Gastroesophageal sphincter (tissue), 4 donors: ENCODE measurements at regions not wholly inside any gene's neighbourhood (a gene's known extent, or its start where the extent isn't known, plus 50 kb on each side); places are given as distances from the start of the nearest gene placed in this dataset.

Source experiments
- ATAC-seq: fragments of 150-250 bp; one replicate; pipeline ENCODE4 v1.9.1; 2016; ENCODE audit warnings: mild to moderate bottlenecking, moderate library complexity
- H3K27ac ChIP-seq, 4 donors: fragments of 200-600 bp; sonication (generic) in 3 of 4; 1 replicate in 3 of 4; 2 replicates in 1 of 4; pipeline ENCODE4 v1.5.1; 2016 to 2019
- H3K27me3 ChIP-seq: fragments of 200-600 bp; sonication (generic); one replicate; pipeline ENCODE4 v1.5.1; 2019
- H3K36me3 ChIP-seq, 2 donors: fragments of 200-600 bp; sonication (generic); one replicate each; pipeline ENCODE4 v1.5.1; 2019; ENCODE audit warnings: control low read depth in 1 of 2
- H3K4me1 ChIP-seq, 3 donors: fragments of 200-600 bp; sonication (generic); 1 replicate in 2 of 3; 2 replicates in 1 of 3; pipeline ENCODE4 v1.5.1; 2016 to 2019; ENCODE audit warnings: control low read depth in 2 of 3
- H3K4me3 ChIP-seq, 2 donors: fragments of 200-600 bp; sonication (generic); one replicate each; pipeline ENCODE4 v1.5.1; 2019; ENCODE audit warnings: mild to moderate bottlenecking in 1 of 2, moderate library complexity in 1 of 2
- H3K9me3 ChIP-seq, 3 donors: fragments of 200-600 bp; sonication (generic); one replicate each; pipeline ENCODE4 v1.5.1; 2017 to 2019; ENCODE audit warnings: control low read depth in 2 of 3
- CTCF ChIP-seq, 4 experiments: fragments of 200-600 bp in 2 of 4; fragments of 450-650 bp in 2 of 4; sonication (generic) in 1 of 4; IDR thresholded peaks; one replicate each; pipeline ENCODE4 v1.5.1; 2017 to 2019; ENCODE audit warnings: antibody characterized with exemption in 4 of 4, mild to moderate bottlenecking in 2 of 4, moderate library complexity in 2 of 4
- EP300 ChIP-seq: sonication (generic); formaldehyde crosslinking; IDR thresholded peaks from one replicate; pipeline ENCODE4 v1.6.1; 2017; ENCODE audit warnings: antibody characterized with exemption, mild to moderate bottlenecking
- POLR2A ChIP-seq, 2 donors: fragments of 450-650 bp; IDR thresholded peaks; one replicate each; pipeline ENCODE4 v1.6.1; 2017; ENCODE audit warnings: antibody characterized with exemption in 2 of 2, mild to moderate bottlenecking in 2 of 2, moderate library complexity in 1 of 2
- POLR2AphosphoS5 ChIP-seq: sonication (generic); formaldehyde crosslinking; IDR thresholded peaks from one replicate; pipeline ENCODE4 v1.6.1; 2017; ENCODE audit warnings: antibody characterized with exemption
- WGBS, 2 donors: methylation state at CpG; one replicate each; pipeline ENCODE4 v1.1.5; 2018; ENCODE audit warnings: low coverage in 1 of 2; 5-methylcytosine and 5-hydroxymethylcytosine counted together

- 21 to 39% methylated on average over 2 of the region's 2 CpGs for WGBS, 2 donors
- TF ChIP-seq CTCF (IDR thresholded peaks at IDR 0.05) = no peak
- no peak for TF ChIP-seq EP300
- no peak for TF ChIP-seq POLR2A (IDR thresholded peaks at IDR 0.05)
- TF ChIP-seq POLR2AphosphoS5 = no peak
Observed at GRCh38 chr18:11437046-11437445, 172.3 kb upstream of the SLC35G4 start.

GRCh38 chr18:11432360-11432811 is 177.0 kb upstream of the SLC35G4 start:
- TF ChIP-seq CTCF (IDR thresholded peaks at IDR 0.05) (no peak), POLR2A (IDR thresholded peaks at IDR 0.05) (no peak), EP300 (no peak), POLR2AphosphoS5 (no peak)
- H3K4me1 ChIP-seq = no peaks in the 10 kb centered on the region
- peaks cover 0 to 8% (median 0%) of the 10 kb centered on the region in 3 donors for H3K9me3 ChIP-seq
- no peaks in the 10 kb centered on the region for H3K36me3 ChIP-seq
- WGBS, 2 donors = no CpG with 5 or more reads among the region's 36 CpGs
- ATAC-seq = no peak
- no peak overlapping the region for H3K4me3 ChIP-seq
- no peak overlapping the region for H3K27ac ChIP-seq
- H3K27me3 ChIP-seq = peaks cover 13% of the 10 kb centered on the region

More at GRCh38 chr18:11437046-11437445, 172.3 kb upstream of the SLC35G4 start:
- ATAC-seq = no peak
- Histone ChIP-seq H3K4me1 (no peaks in the 10 kb centered on the region), H3K9me3 (peaks cover 0 to 8% (median 0%) of the 10 kb centered on the region in 3 donors), H3K27me3 (no peaks in the 10 kb centered on the region), H3K36me3 (no peaks in the 10 kb centered on the region), H3K4me3 (no peak overlapping the region), H3K27ac (no peak overlapping the region)

- H3K9me3 ChIP-seq = no peaks in the 10 kb centered on the region
- no peaks in the 10 kb centered on the region for H3K4me1 ChIP-seq
- no peak overlapping the region for H3K27ac ChIP-seq
- no peak for ATAC-seq
- no peaks in the 10 kb centered on the region for H3K36me3 ChIP-seq
- TF ChIP-seq EP300 (no peak), POLR2A (IDR thresholded peaks at IDR 0.05) (no peak), POLR2AphosphoS5 (no peak), CTCF (IDR thresholded peaks at IDR 0.05) (no peak)
- peaks cover 13% of the 10 kb centered on the region for H3K27me3 ChIP-seq
- H3K4me3 ChIP-seq = no peak overlapping the region
- WGBS, 2 donors = 40% methylated on average over 1 of the region's 2 CpGs; no CpG with 5 or more reads in 1 of the 2 donors
Observed at GRCh38 chr18:11429876-11430275, 179.5 kb upstream of the SLC35G4 start.

- no peaks in the 10 kb centered on the region for H3K36me3 ChIP-seq
- H3K4me3 ChIP-seq = no peak overlapping the region
- no peak overlapping the region for H3K27ac ChIP-seq
- no peaks in the 10 kb centered on the region for H3K4me1 ChIP-seq
- H3K27me3 ChIP-seq = peaks cover 7% of the 10 kb centered on the region
- WGBS, 2 donors = 74% methylated on average over 6 to 7 of the region's 7 CpGs
- no peaks in the 10 kb centered on the region for H3K9me3 ChIP-seq
- no peak for ATAC-seq
- TF ChIP-seq POLR2A (IDR thresholded peaks at IDR 0.05) (no peak), CTCF (IDR thresholded peaks at IDR 0.05) (no peak), EP300 (no peak), POLR2AphosphoS5 (no peak)
Observed at GRCh38 chr18:11425211-11425610, 184.2 kb upstream of the SLC35G4 start.

GRCh38 chr18:11419338-11419737 is 190.1 kb upstream of the SLC35G4 start:
- 35 to 50% methylated on average over 1 of the region's 1 CpG for WGBS, 2 donors
- Histone ChIP-seq H3K27me3 (no peaks in the 10 kb centered on the region), H3K36me3 (no peaks in the 10 kb centered on the region), H3K4me3 (no peak overlapping the region), H3K4me1 (no peaks in the 10 kb centered on the region), H3K9me3 (no peaks in the 10 kb centered on the region), H3K27ac (no peak overlapping the region)
- no peak for ATAC-seq
- TF ChIP-seq POLR2A (IDR thresholded peaks at IDR 0.05) = no peak
- no peak for TF ChIP-seq EP300
- no peak for TF ChIP-seq CTCF (IDR thresholded peaks at IDR 0.05)
- TF ChIP-seq POLR2AphosphoS5 = no peak
